HG02588 (cell line): ENCODE measurements at regions not wholly inside any gene's neighbourhood (a gene's known extent, or its start where the extent isn't known, plus 50 kb on each side); places are given as distances from the start of the nearest gene placed in this dataset.

Experiments used
- ATAC-seq: cut with Tn5 transposase; IDR thresholded peaks from one replicate; pipeline ENCODE4 v1.9.1; 2021; ENCODE audit warnings: mild to moderate bottlenecking, moderate library complexity; ENCODE audit not compliant: unreplicated experiment

GRCh38 chr5:161235569-161235968 lies 311.0 kb downstream of the GABRB2 start:
- no peak for ATAC-seq

- ATAC-seq, result no peak
These were observed 313.0 kb downstream of the GABRB2 start for GRCh38 chr5:161233553-161233952.

GRCh38 chr5:161230221-161230620 lies 316.3 kb downstream of the GABRB2 start:
- ATAC-seq, result no peak

GRCh38 chr5:161219816-161220215 lies 326.7 kb downstream of the GABRB2 start:
- no peak for ATAC-seq

GRCh38 chr5:161216877-161217276 lies 329.6 kb downstream of the GABRB2 start:
- no peak for ATAC-seq

GRCh38 chr5:161212123-161212712 lies 334.3 kb downstream of the GABRB2 start:
- no peak for ATAC-seq

- ATAC-seq, result no peak
These were observed 345.0 kb downstream of the GABRB2 start for GRCh38 chr5:161201558-161201957.

GRCh38 chr5:161190778-161191177 lies 338.8 kb upstream of the ATP10B start:
- no peak for ATAC-seq

GRCh38 chr5:161190086-161190485 lies 338.1 kb upstream of the ATP10B start:
- ATAC-seq, result no peak

GRCh38 chr5:161189452-161189851 lies 337.4 kb upstream of the ATP10B start:
- no peak for ATAC-seq

GRCh38 chr5:161183559-161183958 lies 331.5 kb upstream of the ATP10B start:
- ATAC-seq, result no peak

GRCh38 chr5:161176221-161176620 lies 324.2 kb upstream of the ATP10B start:
- no peak for ATAC-seq

- no peak for ATAC-seq
These were observed 317.8 kb upstream of the ATP10B start for GRCh38 chr5:161169776-161170175.

- no peak for ATAC-seq
These were observed 315.2 kb upstream of the ATP10B start for GRCh38 chr5:161167016-161167767.

GRCh38 chr5:161165998-161166660 lies 314.1 kb upstream of the ATP10B start:
- no peak for ATAC-seq

GRCh38 chr5:161157925-161158324 lies 305.9 kb upstream of the ATP10B start:
- ATAC-seq, result no peak

GRCh38 chr5:161155451-161155850 lies 303.4 kb upstream of the ATP10B start:
- no peak for ATAC-seq

- no peak for ATAC-seq
These were observed 300.5 kb upstream of the ATP10B start for GRCh38 chr5:161152415-161152940.

GRCh38 chr5:161150441-161150988 lies 298.5 kb upstream of the ATP10B start:
- no peak for ATAC-seq

- ATAC-seq, result no peak
These were observed 297.1 kb upstream of the ATP10B start for GRCh38 chr5:161149078-161149477.

GRCh38 chr5:161138751-161139455 lies 286.9 kb upstream of the ATP10B start:
- peak; percentile 64 for ATAC-seq
